ENCODE measurements at regions not wholly inside any gene's neighbourhood (a gene's known extent, or its start where the extent isn't known, plus 50 kb on each side); places are given as distances from the start of the nearest gene placed in this dataset.
"Not testable (repeated sequence)": the region's sequence is repeated elsewhere in the genome, so short reads cannot be mapped to it uniquely, and the experiment has no call there.

GRCh38 chr12:113552760-113553159 is 81.1 kb upstream of the LHX5 start:
- no peak for DNase-seq

GRCh38 chr12:113551563-113551962 is 79.9 kb upstream of the LHX5 start:
- no peak for DNase-seq

GRCh38 chr12:113548467-113548866 is 76.8 kb upstream of the LHX5 start:
- DNase-seq = no peak

- DNase-seq = no peak
These were observed 75.5 kb upstream of the LHX5 start for GRCh38 chr12:113546916-113547863.

- no peak for DNase-seq
These were observed 66.0 kb upstream of the LHX5 start for GRCh38 chr12:113537751-113538087.

- DNase-seq = no peak
These were observed 65.5 kb upstream of the LHX5 start for GRCh38 chr12:113537046-113537750.

- DNase-seq = no peak
These were observed 63.4 kb upstream of the LHX5 start for GRCh38 chr12:113535100-113535499.

GRCh38 chr12:113534555-113534954 is 62.9 kb upstream of the LHX5 start:
- DNase-seq = no peak

- no peak for DNase-seq
These were observed 62.2 kb upstream of the LHX5 start for GRCh38 chr12:113533842-113534375.

- no peak for DNase-seq
These were observed 60.6 kb upstream of the LHX5 start for GRCh38 chr12:113532292-113532691.

- not testable (repeated sequence) for DNase-seq
These were observed 59.4 kb upstream of the LHX5 start for GRCh38 chr12:113531073-113531472.

GRCh38 chr12:113528606-113529293 is 57.1 kb upstream of the LHX5 start:
- DNase-seq = no peak

- no peak for DNase-seq
These were observed 53.4 kb upstream of the LHX5 start for GRCh38 chr12:113525066-113525465.

GRCh38 chr12:113524495-113524894 is 52.8 kb upstream of the LHX5 start:
- no peak for DNase-seq

- DNase-seq = no peak
These were observed 50.0 kb upstream of the LHX5 start for GRCh38 chr12:113521708-113522107.

Measured in NCI-H510A (cell line).